Smooth muscle cell (in vitro differentiated cells): ENCODE measurements at regions not wholly inside any gene's neighbourhood (a gene's known extent, or its start where the extent isn't known, plus 50 kb on each side); places are given as distances from the start of the nearest gene placed in this dataset.

Experiments used
- DNase-seq: peaks from one replicate; lab custom pipeline; 2025; ENCODE audit not compliant: unreplicated experiment; lab: John Stamatoyannopoulos, UW
- H2AFZ ChIP-seq: fragments of 200-600 bp; sonication (generic); 2 replicates; pipeline ENCODE4 v1.6.0; 2016; ENCODE audit warnings: antibody characterized with exemption, low read depth, mild to moderate bottlenecking
- H3F3A ChIP-seq: fragments of 200-600 bp; sonication (generic); 2 replicates; pipeline ENCODE4 v1.6.0; 2017; ENCODE audit warnings: antibody characterized with exemption, low read depth
- H3K27ac ChIP-seq: fragments of 200-600 bp; sonication (generic); 2 replicates; pipeline ENCODE4 v1.5.1; 2016; ENCODE audit warnings: low read depth, mild to moderate bottlenecking
- H3K27me3 ChIP-seq: fragments of 200-600 bp; sonication (generic); 2 replicates; pipeline ENCODE4 v1.6.1; 2016; ENCODE audit warnings: low read depth, mild to moderate bottlenecking
- H3K36me3 ChIP-seq: fragments of 200-600 bp; sonication (generic); 2 replicates; pipeline ENCODE4 v1.5.1; 2016; ENCODE audit warnings: low read depth
- H3K4me1 ChIP-seq: fragments of 200-600 bp; sonication (generic); 2 replicates; pipeline ENCODE4 v1.5.1; 2016; ENCODE audit warnings: low read depth
- H3K4me2 ChIP-seq: fragments of 200-600 bp; sonication (generic); 2 replicates; pipeline ENCODE4 v1.6.0; 2016; ENCODE audit warnings: mild to moderate bottlenecking
- H3K4me3 ChIP-seq: fragments of 200-600 bp; sonication (generic); 2 replicates; pipeline ENCODE4 v1.5.1; 2016; ENCODE audit warnings: mild to moderate bottlenecking
- H3K79me2 ChIP-seq: fragments of 200-600 bp; sonication (generic); 2 replicates; pipeline ENCODE4 v1.6.0; 2016; ENCODE audit warnings: low read depth, mild to moderate bottlenecking
- H3K9ac ChIP-seq: fragments of 200-600 bp; sonication (generic); 2 replicates; pipeline ENCODE4 v1.6.0; 2016; ENCODE audit warnings: low read depth
- H3K9me3 ChIP-seq: fragments of 200-600 bp; sonication (generic); replicated peaks from 2 replicates; pipeline ENCODE4 v1.5.1; 2016; ENCODE audit warnings: low read depth
- H4K20me1 ChIP-seq: fragments of 200-600 bp; sonication (generic); 2 replicates; pipeline ENCODE4 v1.6.0; 2016; ENCODE audit warnings: low read depth
- CTCF ChIP-seq: fragments of 200-600 bp; sonication (generic); IDR thresholded peaks from 2 replicates; pipeline ENCODE4 v1.5.1; 2017; ENCODE audit warnings: borderline replicate concordance, mild to moderate bottlenecking, antibody characterized with exemption; ENCODE audit not compliant: insufficient read depth, poor library complexity, severe bottlenecking
- WGBS: methylation state at CpG from one replicate; pipeline ENCODE4 v1.1.7; 2016; ENCODE audit warnings: low lambda C conversion rate; 5-methylcytosine and 5-hydroxymethylcytosine counted together

GRCh38 chr5:12679731-12680130, 775.5 kb upstream of the CTNND2 start:
- H3K9ac ChIP-seq, result no peak overlapping the region
- H3K79me2 ChIP-seq, result no peaks in the 10 kb centered on the region
- no peak for DNase-seq
- no peak for TF ChIP-seq CTCF
- H3K36me3 ChIP-seq, result no peaks in the 10 kb centered on the region
- H4K20me1 ChIP-seq, result no peaks in the 10 kb centered on the region
- H3K9me3 ChIP-seq, result no peaks in the 10 kb centered on the region
- H3K27ac ChIP-seq, result no peak overlapping the region
- H2AFZ ChIP-seq, result no peak overlapping the region
- no peaks in the 10 kb centered on the region for H3K4me1 ChIP-seq
- H3K4me3 ChIP-seq, result no peak overlapping the region
- no peaks in the 10 kb centered on the region for H3F3A ChIP-seq
- H3K4me2 ChIP-seq, result no peak overlapping the region
- H3K27me3 ChIP-seq, result no peaks in the 10 kb centered on the region

GRCh38 chr5:12675959-12676358, 771.7 kb upstream of the CTNND2 start:
- Histone ChIP-seq H3K79me2 (no peaks in the 10 kb centered on the region), H3K27ac (no peak overlapping the region), H3K4me1 (no peaks in the 10 kb centered on the region), H3K4me2 (no peak overlapping the region), H2AFZ (no peak overlapping the region), H3K36me3 (no peaks in the 10 kb centered on the region), H4K20me1 (no peaks in the 10 kb centered on the region), H3F3A (no peaks in the 10 kb centered on the region), H3K9me3 (no peaks in the 10 kb centered on the region), H3K27me3 (no peaks in the 10 kb centered on the region), H3K9ac (no peak overlapping the region), H3K4me3 (no peak overlapping the region)
- WGBS, result 93% methylated on average over 6 of the region's 6 CpGs
- TF ChIP-seq CTCF, result no peak
- DNase-seq, result no peak

- peaks cover 29% of the 10 kb centered on the region for H3K27me3 ChIP-seq
- H3K27ac ChIP-seq, result no peak overlapping the region
- 45% methylated on average over 3 of the region's 3 CpGs for WGBS
- no peaks in the 10 kb centered on the region for H3K79me2 ChIP-seq
- no peaks in the 10 kb centered on the region for H4K20me1 ChIP-seq
- H3K36me3 ChIP-seq, result no peaks in the 10 kb centered on the region
- H3K4me3 ChIP-seq, result no peak overlapping the region
- no peaks in the 10 kb centered on the region for H3K4me1 ChIP-seq
- no peak overlapping the region for H2AFZ ChIP-seq
- H3K9ac ChIP-seq, result no peak overlapping the region
- DNase-seq, result no peak
- no peaks in the 10 kb centered on the region for H3K9me3 ChIP-seq
- no peak for TF ChIP-seq CTCF
- H3K4me2 ChIP-seq, result no peak overlapping the region
- H3F3A ChIP-seq, result no peaks in the 10 kb centered on the region
Measured at GRCh38 chr5:12672141-12672540, 767.9 kb upstream of the CTNND2 start.

GRCh38 chr5:12669326-12669725, 765.1 kb upstream of the CTNND2 start:
- WGBS, result 52% methylated on average over 2 of the region's 2 CpGs
- Histone ChIP-seq H4K20me1 (no peaks in the 10 kb centered on the region), H3K27me3 (peaks cover 53% of the 10 kb centered on the region), H3K36me3 (no peaks in the 10 kb centered on the region), H3F3A (no peaks in the 10 kb centered on the region), H3K4me1 (no peaks in the 10 kb centered on the region), H3K27ac (no peak overlapping the region), H3K79me2 (no peaks in the 10 kb centered on the region), H2AFZ (no peak overlapping the region), H3K9me3 (no peaks in the 10 kb centered on the region), H3K9ac (no peak overlapping the region), H3K4me3 (no peak overlapping the region), H3K4me2 (no peak overlapping the region)
- DNase-seq, result no peak
- no peak for TF ChIP-seq CTCF
